ENCODE measurements at regions not wholly inside any gene's neighbourhood (a gene's known extent, or its start where the extent isn't known, plus 50 kb on each side); places are given as distances from the start of the nearest gene placed in this dataset.

- TF ChIP-seq ZFX (IDR thresholded peaks at IDR 0.05; ENCODE audit: borderline replicate concordance) (no peak), CTCF (IDR thresholded peaks at IDR 0.05) (no peak)
- no peak overlapping the region for H3K27ac ChIP-seq
These were observed 313.5 kb downstream of the CTTN start for GRCh38 chr11:70711911-70712185.

- TF ChIP-seq CTCF (IDR thresholded peaks at IDR 0.05) (no peak), ZFX (IDR thresholded peaks at IDR 0.05; ENCODE audit: borderline replicate concordance) (no peak)
- no peak overlapping the region for H3K27ac ChIP-seq
These were observed 314.1 kb downstream of the CTTN start for GRCh38 chr11:70712471-70712870.

GRCh38 chr11:70713086-70713835 lies 314.9 kb downstream of the CTTN start:
- TF ChIP-seq CTCF (IDR thresholded peaks at IDR 0.05), result no peak
- TF ChIP-seq ZFX (IDR thresholded peaks at IDR 0.05; ENCODE audit: borderline replicate concordance), result no peak
- no peak overlapping the region for H3K27ac ChIP-seq

- H3K27ac ChIP-seq, result no peak overlapping the region
- TF ChIP-seq ZFX (IDR thresholded peaks at IDR 0.05; ENCODE audit: borderline replicate concordance), result no peak
- no peak for TF ChIP-seq CTCF (IDR thresholded peaks at IDR 0.05)
These were observed 315.8 kb downstream of the CTTN start for GRCh38 chr11:70713988-70714665.

- H3K27ac ChIP-seq, result no peak overlapping the region
- no peak for TF ChIP-seq CTCF (IDR thresholded peaks at IDR 0.05)
- TF ChIP-seq ZFX (IDR thresholded peaks at IDR 0.05; ENCODE audit: borderline replicate concordance), result no peak
These were observed 317.0 kb downstream of the CTTN start for GRCh38 chr11:70715166-70715951.

- TF ChIP-seq ZFX (IDR thresholded peaks at IDR 0.05; ENCODE audit: borderline replicate concordance) (no peak), CTCF (IDR thresholded peaks at IDR 0.05) (no peak)
- no peak overlapping the region for H3K27ac ChIP-seq
These were observed 317.9 kb downstream of the CTTN start for GRCh38 chr11:70716216-70716615.
